MM.1S (cell line): ENCODE measurements at regions not wholly inside any gene's neighbourhood (a gene's known extent, or its start where the extent isn't known, plus 50 kb on each side); places are given as distances from the start of the nearest gene placed in this dataset.

ENCODE experiments used
- CTCF ChIP-seq: fragments of 300-600 bp; sonication (generic); IDR thresholded peaks from 2 replicates; pipeline ENCODE4 v1.5.1; 2016; ENCODE audit warnings: antibody characterized with exemption, low read length, mixed read lengths
- EZH2 ChIP-seq: fragments of 300-600 bp; sonication (generic); optimal IDR thresholded peaks from 2 replicates; pipeline ENCODE3; 2017; ENCODE audit warnings: low read depth, mild to moderate bottlenecking, antibody characterized with exemption, low read length, mixed read lengths
- EZH2phosphoT487 ChIP-seq: fragments of 300-600 bp; sonication (generic); IDR thresholded peaks from 2 replicates; pipeline ENCODE4 v1.6.1; 2018; ENCODE audit warnings: antibody characterized with exemption, low read length

DNA sequence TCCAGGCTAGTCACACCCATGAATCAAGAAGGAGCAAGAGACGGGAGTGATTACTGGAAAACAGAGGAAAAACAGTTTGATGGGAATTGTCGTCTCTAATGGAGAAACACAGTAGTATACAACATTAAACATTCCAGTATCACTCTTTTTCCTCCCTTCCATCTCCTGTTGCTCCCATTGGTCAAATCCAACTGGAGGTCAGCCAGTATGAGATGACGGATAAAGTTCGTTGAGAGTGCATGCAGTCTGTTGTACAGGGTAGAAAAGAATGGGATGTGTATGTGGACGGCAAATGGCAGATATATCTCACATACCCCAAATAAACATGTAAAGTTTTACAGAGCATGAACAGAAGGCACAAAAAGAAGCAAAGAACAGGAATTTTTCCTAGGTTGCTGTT lies 221.9 kb upstream of the TNP1 start:
- no peak for TF ChIP-seq CTCF
- TF ChIP-seq EZH2, result no peak
- no peak for TF ChIP-seq EZH2phosphoT487
